GM23338 (cell line): ENCODE measurements at regions not wholly inside any gene's neighbourhood (a gene's known extent, or its start where the extent isn't known, plus 50 kb on each side); places are given as distances from the start of the nearest gene placed in this dataset.

ENCODE experiments used
- ATAC-seq: fragments of 200-7000 bp; cut with Tn5 transposase; 3 replicates; pipeline ENCODE4 v1.9.1; 2020
- DNase-seq: peaks from one replicate; pipeline ENCODE4 v3.0.0-alpha.2; 2015; ENCODE audit warnings: low spot score
- H2AFZ ChIP-seq: fragments of 200-600 bp; sonication (generic); 2 replicates; pipeline ENCODE4 v1.8.0; 2016; ENCODE audit warnings: antibody characterized with exemption, mild to moderate bottlenecking, moderate library complexity
- H3F3A ChIP-seq: fragments of 200-600 bp; sonication (generic); replicated peaks from 2 replicates; pipeline ENCODE4 v1.8.0; 2017; ENCODE audit warnings: antibody characterized with exemption, mixed run types, low read depth
- H3K27ac ChIP-seq: fragments of 200-600 bp; sonication (generic); 2 replicates; pipeline ENCODE4 v1.6.1; 2016; ENCODE audit warnings: low read depth
- H3K27me3 ChIP-seq: fragments of 200-600 bp; sonication (generic); 2 replicates; pipeline ENCODE4 v1.8.0; 2016; ENCODE audit warnings: mild to moderate bottlenecking, mixed run types, moderate library complexity; ENCODE audit not compliant: insufficient read depth
- H3K36me3 ChIP-seq: fragments of 200-600 bp; sonication (generic); 2 replicates; pipeline ENCODE4 v1.8.0; 2016; ENCODE audit warnings: mild to moderate bottlenecking; ENCODE audit not compliant: insufficient read depth
- H3K4me1 ChIP-seq: fragments of 200-600 bp; sonication (generic); 2 replicates; pipeline ENCODE4 v1.8.0; 2016; ENCODE audit warnings: mild to moderate bottlenecking, moderate library complexity; ENCODE audit not compliant: insufficient read depth
- H3K4me2 ChIP-seq: fragments of 200-600 bp; sonication (generic); 2 replicates; pipeline ENCODE4 v1.7.1; 2017; ENCODE audit warnings: mixed run types
- H3K4me3 ChIP-seq: fragments of 200-600 bp; sonication (generic); 2 replicates; pipeline ENCODE4 v1.6.1; 2016; ENCODE audit warnings: mixed run types
- H3K79me2 ChIP-seq: fragments of 200-600 bp; sonication (generic); replicated peaks from 2 replicates; pipeline ENCODE4 v1.8.0; 2017; ENCODE audit warnings: mild to moderate bottlenecking; ENCODE audit not compliant: insufficient read depth
- H3K9me2 ChIP-seq: fragments of 200-600 bp; sonication (generic); 2 replicates; pipeline ENCODE4 v1.8.0; 2017; ENCODE audit not compliant: insufficient read depth
- H4K20me1 ChIP-seq: fragments of 200-600 bp; sonication (generic); replicated peaks from 2 replicates; pipeline ENCODE4 v1.8.0; 2017; ENCODE audit warnings: mild to moderate bottlenecking; ENCODE audit not compliant: insufficient read depth
- H3K27ac Mint-ChIP-seq: 2 replicates; pipeline ENCODE4 v1.8.0; 2020; ENCODE audit warnings: inconsistent platforms, mild to moderate bottlenecking, moderate library complexity, mixed read lengths
- H3K27me3 Mint-ChIP-seq: 3 replicates; pipeline ENCODE4 v1.8.0; 2022; ENCODE audit warnings: low read depth, mild to moderate bottlenecking, moderate library complexity, mixed read lengths, inconsistent platforms; ENCODE audit not compliant: insufficient read depth, poor library complexity
- H3K36me3 Mint-ChIP-seq: 3 replicates; pipeline ENCODE4 v1.8.0; 2021; ENCODE audit warnings: low read depth, mild to moderate bottlenecking, inconsistent platforms, moderate library complexity, mixed read lengths
- H3K4me1 Mint-ChIP-seq: 3 replicates; pipeline ENCODE4 v1.8.0; 2020; ENCODE audit warnings: mild to moderate bottlenecking, inconsistent platforms, mixed read lengths
- H3K4me3 Mint-ChIP-seq: 3 replicates; pipeline ENCODE4 v1.8.0; 2021; ENCODE audit warnings: moderate library complexity, mild to moderate bottlenecking, inconsistent platforms, mixed read lengths
- H3K9me3 Mint-ChIP-seq: 3 replicates; pipeline ENCODE4 v1.8.0; 2020; ENCODE audit warnings: moderate library complexity, mild to moderate bottlenecking, inconsistent platforms, mixed read lengths
- CREB1 ChIP-seq: fragments of 250-450 bp; sonication (Bioruptor Pico); IDR thresholded peaks from 2 replicates; pipeline ENCODE4 v1.5.0; 2020; ENCODE audit warnings: low read depth, mild to moderate bottlenecking, moderate library complexity
- CTCF ChIP-seq, 2 experiments: fragments of 200-600 bp in 1 of 2; sonication (generic) in 1 of 2; conservative IDR thresholded peaks; 2 replicates each; pipeline versions ENCODE4 v1.5.1 to v1.6.1; 2016 to 2017; ENCODE audit warnings: antibody characterized with exemption in 2 of 2, low read depth in 2 of 2, mild to moderate bottlenecking in 2 of 2, moderate library complexity in 1 of 2
- ETS1 ChIP-seq: IDR thresholded peaks from 2 replicates; pipeline ENCODE4 v1.6.1; 2016; ENCODE audit warnings: antibody characterized with exemption
- EZH2 ChIP-seq: fragments of 200-600 bp; sonication (generic); IDR thresholded peaks from one replicate; pipeline ENCODE4 v1.8.0; 2017; ENCODE audit warnings: antibody characterized with exemption, mild to moderate bottlenecking, low read depth; ENCODE audit not compliant: unreplicated experiment
- EZH2phosphoT487 ChIP-seq: fragments of 200-600 bp; sonication (generic); IDR thresholded peaks from one replicate; pipeline ENCODE4 v1.8.1; 2018; ENCODE audit warnings: antibody characterized with exemption; ENCODE audit not compliant: unreplicated experiment
- JUNB ChIP-seq: IDR thresholded peaks from one replicate; pipeline ENCODE4 v1.6.1; 2016; ENCODE audit warnings: antibody characterized with exemption; ENCODE audit not compliant: unreplicated experiment
- NANOG ChIP-seq: IDR thresholded peaks from 2 replicates; pipeline ENCODE4 v1.6.1; 2016; ENCODE audit warnings: antibody characterized with exemption, borderline replicate concordance
- POLR2AphosphoS5 ChIP-seq: IDR thresholded peaks from 2 replicates; pipeline ENCODE4 v1.6.1; 2016; ENCODE audit warnings: antibody characterized with exemption, low read depth
- REST ChIP-seq: IDR thresholded peaks from one replicate; pipeline ENCODE4 v1.6.1; 2018; ENCODE audit warnings: antibody characterized with exemption; ENCODE audit not compliant: unreplicated experiment
- STAT1 ChIP-seq: IDR thresholded peaks from one replicate; pipeline ENCODE4 v1.6.1; 2016; ENCODE audit warnings: antibody characterized with exemption; ENCODE audit not compliant: unreplicated experiment
- ZNF114 ChIP-seq: fragments of 250-450 bp; sonication (Bioruptor Pico); IDR thresholded peaks from 2 replicates; pipeline ENCODE4 v1.5.0; 2020; ENCODE audit warnings: mild to moderate bottlenecking, moderate library complexity
- ZNF331 ChIP-seq: fragments of 250-450 bp; sonication (Bioruptor Pico); IDR thresholded peaks from 2 replicates; pipeline ENCODE4 v1.5.0; 2020; ENCODE audit warnings: low read depth, mild to moderate bottlenecking, moderate library complexity
- ZNF462 ChIP-seq: fragments of 250-450 bp; sonication (Bioruptor Pico); IDR thresholded peaks from 2 replicates; pipeline ENCODE4 v1.5.0; 2020; ENCODE audit warnings: mild to moderate bottlenecking, moderate library complexity

- Histone ChIP-seq H3K4me2 (no peak overlapping the region), H3K27ac (no peak overlapping the region), H3K4me3 (no peak overlapping the region), H3F3A (no peaks in the 10 kb centered on the region), H4K20me1 (no peaks in the 10 kb centered on the region), H3K4me1 (no peaks in the 10 kb centered on the region), H3K36me3 (no peaks in the 10 kb centered on the region), H3K9me2 (no peaks in the 10 kb centered on the region), H2AFZ (no peak overlapping the region), H3K79me2 (no peaks in the 10 kb centered on the region), H3K27me3 (no peaks in the 10 kb centered on the region)
- H3K36me3 Mint-ChIP-seq: no peaks in the 10 kb centered on the region; the same call in 2 of the 3 replicates
- no peak overlapping the region for H3K27ac Mint-ChIP-seq
- no peak overlapping the region for H3K4me3 Mint-ChIP-seq
- no peaks in the 10 kb centered on the region for H3K4me1 Mint-ChIP-seq
- H3K9me3 Mint-ChIP-seq: peaks cover 10% of the 10 kb centered on the region; the same call in 2 of the 3 replicates
- TF ChIP-seq ZNF462 (CRISPR knock-in tag) (no peak), EZH2 (no peak), ETS1 (no peak), EZH2phosphoT487 (no peak), CREB1 (CRISPR knock-in tag) (no peak), REST (no peak), CTCF (conservative IDR thresholded peaks at IDR 0.05; ENCODE audit: low read depth in 2 of 2) (no peak), POLR2AphosphoS5 (no peak), ZNF331 (CRISPR knock-in tag) (no peak), JUNB (no peak), ZNF114 (no peak), NANOG (no peak), STAT1 (no peak)
- DNase-seq (no peak), ATAC-seq (no peak)
- peaks cover 4% of the 10 kb centered on the region for H3K27me3 Mint-ChIP-seq
Observed at GRCh38 chr9:88696501-88696900, 161.5 kb downstream of the NXNL2 start.
